LHCN-M2 (cell line): ENCODE measurements at regions not wholly inside any gene's neighbourhood (a gene's known extent, or its start where the extent isn't known, plus 50 kb on each side); places are given as distances from the start of the nearest gene placed in this dataset.
A peak's percentile ranks its signal among the peaks of the same experiment; 100 is the strongest.

Source experiments
- DNase-seq: peaks from one replicate; pipeline ENCODE4 v3.0.0-alpha.2; 2012; ENCODE audit warnings: low read depth

DNA sequence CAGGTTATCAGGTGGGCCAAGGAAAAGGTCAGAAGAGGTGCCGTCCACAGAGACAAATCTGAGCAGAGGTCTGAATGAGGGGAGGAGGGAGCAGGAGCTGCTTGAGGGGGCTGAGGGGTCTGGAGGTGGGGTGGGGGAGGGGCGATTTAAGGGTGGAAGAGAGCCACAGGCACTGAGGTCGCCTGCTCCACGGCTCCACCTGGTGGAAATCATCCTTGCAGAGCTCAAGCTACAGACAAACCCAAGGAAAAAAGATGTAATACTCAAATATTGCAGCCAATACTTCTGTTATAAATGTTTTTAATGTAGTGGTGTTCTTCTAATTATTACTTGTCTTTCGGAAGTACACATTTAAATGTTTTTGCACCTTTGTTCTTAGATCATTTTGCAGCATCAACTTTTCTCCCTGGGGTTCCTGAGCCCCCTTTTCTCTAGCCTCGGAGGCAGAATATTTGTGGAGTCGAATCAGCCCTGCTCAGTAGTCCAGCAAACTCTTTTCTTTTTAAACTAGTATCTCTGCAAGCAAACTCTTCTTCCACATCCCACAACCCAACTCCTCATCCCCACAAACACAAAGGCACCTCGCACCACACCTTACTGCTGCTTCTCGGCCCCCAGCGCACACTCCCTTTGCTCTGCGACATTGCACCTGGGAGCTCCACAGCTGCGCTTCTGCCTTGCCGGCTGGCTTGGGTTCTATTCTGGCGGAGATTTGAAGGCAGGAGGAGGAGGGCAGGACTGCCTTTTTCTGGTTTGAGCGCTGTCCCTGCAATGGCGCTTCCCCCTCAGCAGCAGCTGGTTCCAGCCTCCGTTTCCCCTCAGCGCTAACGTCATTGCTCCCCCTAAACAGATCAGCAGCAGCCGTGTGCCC lies 51.0 kb upstream of the TFAP2A start:
- peak; percentile 28 for DNase-seq
